ENCODE measurements at regions not wholly inside any gene's neighbourhood (a gene's known extent, or its start where the extent isn't known, plus 50 kb on each side); places are given as distances from the start of the nearest gene placed in this dataset.
"Not testable (repeated sequence)": the region's sequence is repeated elsewhere in the genome, so short reads cannot be mapped to it uniquely, and the experiment has no call there.

DNA sequence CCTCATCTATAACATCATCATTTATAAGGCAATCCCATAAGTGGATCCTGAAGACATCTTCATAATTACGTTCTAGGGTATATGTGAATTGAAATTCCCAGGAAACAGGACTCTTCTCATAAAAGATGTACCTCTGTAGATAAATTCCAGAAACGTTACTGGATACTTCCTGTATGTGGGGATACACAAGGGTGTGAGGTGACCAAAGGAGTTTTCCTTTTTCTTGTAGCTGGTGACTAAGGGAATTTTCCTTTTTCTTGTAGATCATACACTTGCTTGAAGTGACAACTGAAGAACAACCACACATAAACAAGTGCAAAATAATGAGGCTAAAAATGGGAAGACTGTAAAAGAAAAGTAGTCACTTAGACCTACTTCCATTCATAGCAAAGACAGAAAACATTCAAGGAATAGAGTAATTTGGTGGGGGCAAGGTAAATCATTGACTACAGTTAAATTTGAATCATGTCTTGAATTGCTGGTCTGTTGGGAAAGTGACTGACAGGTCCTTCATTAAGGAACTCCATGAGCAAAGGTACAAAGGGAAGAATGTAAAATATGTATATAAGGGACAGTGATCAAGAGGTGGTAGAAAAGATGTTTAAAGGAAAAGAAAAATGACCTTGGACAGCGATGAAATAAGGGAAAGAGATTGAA lies 53.2 kb upstream of the UBE2E3 start:
- DNase-seq (ENCODE audit: low read depth) = no peak

DNA sequence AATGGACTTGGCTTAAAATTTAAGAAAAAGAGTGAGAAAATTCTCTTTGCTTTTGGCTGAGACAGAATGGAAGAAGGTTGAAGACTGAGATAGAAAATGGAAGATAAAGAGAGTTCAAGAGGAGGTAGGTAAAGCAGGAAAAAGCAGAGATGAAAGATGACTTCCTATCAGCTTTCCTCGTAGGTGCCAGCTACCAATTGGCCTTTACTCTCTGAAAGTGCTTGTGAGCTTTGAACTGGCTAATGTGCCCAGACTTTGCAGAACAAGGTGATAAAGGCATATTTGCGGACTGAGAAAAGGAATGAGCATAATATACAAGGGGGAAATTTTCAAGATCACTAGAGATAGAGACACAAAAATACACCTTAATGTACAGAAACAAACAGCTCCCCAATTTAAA lies 54.7 kb upstream of the UBE2E3 start:
- DNase-seq (ENCODE audit: low read depth) = no peak

DNA sequence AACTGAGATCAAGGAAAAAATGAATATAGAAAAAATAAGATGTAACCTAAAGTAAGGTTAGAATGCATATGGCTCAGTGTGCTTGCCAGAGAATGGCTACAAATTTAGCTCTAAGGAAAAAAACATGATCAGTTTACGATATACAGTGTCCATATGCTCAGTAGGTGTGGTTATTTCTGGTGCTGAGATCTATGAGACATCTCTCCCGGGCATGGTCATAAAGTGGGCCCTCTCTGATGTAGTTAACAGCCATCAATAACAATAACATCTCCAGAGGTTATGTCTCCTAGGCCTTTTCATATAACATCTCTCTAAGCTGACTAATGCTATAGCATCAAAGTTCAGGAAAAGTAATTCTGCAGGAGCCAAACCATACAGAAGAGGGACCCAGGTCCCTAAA lies 56.3 kb upstream of the UBE2E3 start:
- DNase-seq (ENCODE audit: low read depth) = no peak

DNA sequence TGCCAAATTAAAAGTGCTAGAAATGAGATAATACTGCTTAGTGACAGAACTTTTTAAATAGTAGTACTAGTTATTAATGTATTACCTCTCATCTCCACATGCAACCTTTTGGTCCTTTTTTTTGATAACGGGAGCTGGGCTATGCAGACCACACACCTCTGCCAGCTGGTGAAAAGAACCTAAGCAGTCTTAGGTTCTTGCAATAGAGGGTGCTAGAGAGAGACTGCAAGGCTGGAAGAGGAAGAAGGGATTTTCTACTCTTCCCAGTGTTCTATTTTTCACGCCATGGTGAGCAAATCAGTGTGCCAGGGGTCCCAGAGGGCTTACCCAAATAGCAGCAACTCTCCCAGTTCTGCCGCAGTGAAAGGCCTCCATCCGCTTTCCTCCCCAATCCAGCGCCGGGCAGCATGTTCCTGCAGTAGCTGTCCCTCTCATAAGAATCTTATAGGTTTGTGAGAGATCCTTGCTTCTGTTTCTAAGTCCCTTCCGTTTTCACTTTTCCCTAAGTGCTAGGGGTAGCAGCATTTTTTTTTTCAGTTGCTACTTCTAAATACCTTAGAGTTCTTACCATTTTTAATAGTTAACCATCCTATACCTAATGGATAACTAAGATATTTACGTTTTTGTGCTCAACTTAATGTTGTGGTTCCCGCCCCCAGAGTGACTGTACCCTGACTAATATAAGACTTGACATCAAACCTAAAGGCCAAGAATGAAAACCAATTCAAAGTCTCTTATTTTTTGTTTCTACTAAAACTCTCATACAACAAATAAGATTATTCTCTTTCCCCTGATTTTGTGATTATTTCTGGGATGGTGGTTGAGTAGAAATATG lies 69.4 kb upstream of the UBE2E3 start:
- no peak for DNase-seq (ENCODE audit: low read depth)

DNA sequence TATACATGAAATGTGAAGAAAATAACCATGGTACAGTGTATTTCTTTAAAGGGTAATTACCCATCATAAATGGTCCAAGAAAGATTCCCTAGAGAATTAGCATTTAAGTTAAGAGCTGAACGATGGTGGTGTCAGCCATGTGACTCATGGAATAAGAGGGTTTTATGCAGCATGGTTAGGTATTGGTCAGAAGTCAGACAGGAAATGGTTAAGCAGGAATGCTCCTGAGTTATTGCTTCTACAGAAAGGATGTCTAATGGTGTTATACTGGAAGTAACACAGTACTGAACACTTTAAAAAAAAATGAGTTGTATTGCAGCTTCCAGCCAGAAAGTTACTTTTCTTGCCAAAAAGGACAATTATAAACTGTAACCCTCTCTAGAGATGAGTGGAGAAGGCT lies 72.7 kb upstream of the UBE2E3 start:
- peak; percentile 27 for DNase-seq (ENCODE audit: low read depth)

DNA sequence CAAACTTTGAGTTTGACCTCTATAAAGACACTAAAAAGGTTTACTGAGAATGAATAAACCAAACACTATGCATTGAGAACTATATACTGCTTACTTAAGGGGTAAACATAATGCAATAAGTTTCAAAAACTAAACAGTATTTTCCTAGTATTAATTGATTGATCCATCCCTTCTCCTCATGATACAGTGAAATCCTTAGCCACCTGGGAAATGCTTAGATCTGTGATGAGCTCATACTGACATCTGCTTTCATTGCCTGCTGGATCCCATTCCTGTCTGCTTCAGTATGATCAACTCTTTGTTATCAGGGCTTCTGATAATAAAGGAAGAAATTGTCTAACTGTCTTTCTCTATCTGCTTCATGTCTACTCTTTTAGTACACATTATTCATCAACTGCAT lies 74.9 kb upstream of the UBE2E3 start:
- DNase-seq (ENCODE audit: low read depth) = no peak

DNA sequence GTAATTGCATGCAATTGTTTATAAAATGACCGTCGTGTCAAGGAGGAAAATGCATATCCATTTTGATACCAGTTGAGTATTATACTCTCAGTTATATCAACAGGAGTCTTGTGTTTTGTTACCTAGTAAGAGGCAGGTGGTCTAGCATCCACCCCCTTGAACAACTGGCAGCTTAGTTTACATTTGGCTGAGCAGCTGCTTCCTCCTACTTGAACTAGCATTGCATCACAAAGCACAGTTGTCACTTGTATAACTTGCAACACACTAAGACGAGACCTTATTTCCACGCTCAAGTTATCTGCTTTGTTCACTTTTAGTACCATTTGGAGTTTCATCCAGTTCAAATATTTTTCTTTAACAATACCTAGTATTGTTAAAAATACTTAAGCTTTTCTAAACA lies 75.4 kb upstream of the UBE2E3 start:
- DNase-seq (ENCODE audit: low read depth) = no peak

DNA sequence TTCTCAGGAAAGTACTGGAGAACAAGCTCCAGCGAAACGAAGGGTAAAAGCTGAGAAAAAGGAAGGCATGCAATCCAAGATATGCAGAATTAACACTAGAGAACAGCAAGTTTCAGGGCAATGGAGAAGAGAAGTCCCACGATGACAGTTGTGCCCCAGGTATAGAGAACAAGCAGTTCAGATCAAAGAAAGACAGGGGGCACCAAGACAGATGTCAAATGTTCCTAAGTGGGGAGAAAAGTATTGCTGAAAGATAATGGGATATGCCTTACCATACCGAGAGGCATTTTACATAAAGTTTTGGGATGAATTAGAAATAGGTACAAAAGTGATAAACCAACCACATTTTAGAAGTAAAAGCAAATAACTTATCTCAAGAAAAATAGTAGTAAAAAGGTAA lies 79.1 kb upstream of the UBE2E3 start:
- DNase-seq (ENCODE audit: low read depth) = no peak

DNA sequence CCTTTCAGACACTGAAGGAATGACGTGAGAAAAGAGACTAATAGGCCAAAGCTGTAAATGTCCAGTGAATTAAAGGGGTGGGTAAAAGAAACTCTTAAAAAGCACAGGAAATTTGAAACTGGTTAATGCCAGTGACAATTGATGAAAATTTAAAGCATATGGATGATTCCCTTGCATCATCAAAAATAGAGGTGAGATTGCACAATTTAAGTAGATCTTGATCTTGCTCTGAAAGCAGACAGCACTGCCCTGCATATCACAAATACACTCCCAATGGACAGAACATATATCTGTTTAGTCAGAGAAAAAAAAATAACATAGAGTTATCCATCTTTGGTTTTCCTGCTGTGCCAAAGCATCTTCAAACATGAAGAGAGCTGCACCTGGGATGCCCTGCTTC lies 86.7 kb upstream of the UBE2E3 start:
- DNase-seq (ENCODE audit: low read depth) = no peak

DNA sequence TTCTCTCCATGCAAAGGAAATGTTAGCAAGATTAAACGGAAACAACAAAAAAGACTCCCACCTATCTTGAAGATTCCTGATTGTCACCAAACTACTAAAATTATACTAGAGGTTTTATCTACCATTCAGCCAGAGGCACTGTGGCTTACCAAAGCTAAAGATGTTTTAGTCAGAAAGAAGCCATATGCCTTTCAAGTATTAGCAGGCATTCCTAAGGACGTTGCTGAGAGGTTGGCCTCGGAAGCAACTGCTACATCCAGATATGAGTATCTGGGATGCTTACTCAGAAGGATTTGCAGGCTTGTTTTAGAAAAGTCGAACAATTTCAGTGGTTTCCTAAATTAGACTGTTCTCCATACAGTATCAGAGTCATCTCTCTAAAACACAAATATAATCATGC lies 88.3 kb upstream of the UBE2E3 start:
- DNase-seq (ENCODE audit: low read depth) = no peak

DNA sequence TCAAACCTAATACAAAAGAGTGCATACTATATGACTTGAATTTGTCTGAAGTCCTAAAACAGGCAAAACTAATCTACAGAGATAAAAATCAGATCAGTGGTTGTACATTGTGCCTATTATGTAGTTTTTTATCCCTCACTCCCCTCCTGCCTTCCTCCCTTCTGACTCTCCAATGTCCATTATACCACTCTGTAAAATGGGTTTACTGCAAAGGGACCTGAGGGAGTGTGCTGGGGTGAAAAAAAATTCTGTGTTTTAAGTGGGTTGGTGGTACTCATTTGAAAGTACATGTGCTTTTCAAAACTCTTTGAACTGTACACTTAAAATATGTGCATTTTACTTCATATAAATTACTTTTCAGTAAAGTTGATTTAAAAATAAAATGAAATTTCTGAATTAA lies 89.0 kb upstream of the UBE2E3 start:
- DNase-seq (ENCODE audit: low read depth) = no peak

DNA sequence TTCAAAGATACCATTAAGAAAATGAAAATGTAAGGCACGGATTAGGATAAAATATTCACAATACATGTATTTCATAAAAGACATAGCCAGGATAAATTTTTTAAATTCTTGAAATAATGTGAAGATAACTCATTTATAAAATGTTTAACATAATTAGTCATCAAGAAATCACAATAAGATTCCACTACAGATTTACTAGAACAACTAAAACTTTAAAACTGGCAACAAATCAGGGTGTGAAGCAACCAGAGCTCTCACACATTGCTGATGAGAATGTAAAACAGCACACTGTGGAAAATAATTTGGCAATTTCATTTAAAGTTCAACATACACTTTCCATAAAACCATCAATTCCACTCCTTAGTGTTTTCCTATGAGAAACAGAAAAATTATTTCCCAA lies 89.6 kb upstream of the UBE2E3 start:
- no peak for DNase-seq (ENCODE audit: low read depth)

DNA sequence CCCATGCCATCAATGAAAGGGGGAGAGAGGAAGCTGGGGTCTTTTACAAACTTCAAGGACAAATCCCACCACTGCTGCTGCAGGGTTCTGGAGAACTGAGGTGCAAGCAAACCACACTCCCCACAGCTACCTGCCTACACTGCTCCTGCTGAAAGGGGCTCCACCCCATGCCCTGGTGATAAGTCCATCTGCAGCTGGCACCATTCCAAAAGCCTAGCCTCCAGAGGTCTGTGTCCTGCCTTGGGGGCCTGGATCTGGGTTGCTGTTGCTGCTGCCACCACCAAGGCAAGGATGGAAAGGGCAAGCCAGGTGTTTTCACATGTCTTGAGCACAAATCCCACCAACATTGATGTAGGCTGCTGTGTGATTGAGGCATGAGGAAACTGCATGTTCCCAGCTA lies 97.4 kb upstream of the UBE2E3 start:
- DNase-seq (ENCODE audit: low read depth) = no peak

DNA sequence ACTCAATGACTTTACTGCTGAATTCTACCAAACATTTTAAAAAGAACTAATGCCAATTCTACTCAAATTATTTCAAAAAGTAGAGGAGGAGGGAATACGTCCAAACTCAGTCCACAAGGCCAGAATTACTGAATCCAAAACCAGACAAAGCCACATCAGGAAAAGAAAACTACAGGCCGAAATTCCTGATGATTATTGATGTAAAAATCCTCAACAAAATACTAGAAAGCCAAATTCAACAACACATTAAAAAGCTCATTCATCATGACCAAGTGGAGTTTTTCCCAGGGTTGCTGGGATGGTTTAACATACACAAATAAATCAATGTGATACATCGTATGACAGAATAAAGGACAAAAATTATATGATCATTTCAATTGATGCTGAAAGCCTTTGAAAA lies 103.9 kb upstream of the UBE2E3 start:
- DNase-seq (ENCODE audit: low read depth) = no peak

DNA sequence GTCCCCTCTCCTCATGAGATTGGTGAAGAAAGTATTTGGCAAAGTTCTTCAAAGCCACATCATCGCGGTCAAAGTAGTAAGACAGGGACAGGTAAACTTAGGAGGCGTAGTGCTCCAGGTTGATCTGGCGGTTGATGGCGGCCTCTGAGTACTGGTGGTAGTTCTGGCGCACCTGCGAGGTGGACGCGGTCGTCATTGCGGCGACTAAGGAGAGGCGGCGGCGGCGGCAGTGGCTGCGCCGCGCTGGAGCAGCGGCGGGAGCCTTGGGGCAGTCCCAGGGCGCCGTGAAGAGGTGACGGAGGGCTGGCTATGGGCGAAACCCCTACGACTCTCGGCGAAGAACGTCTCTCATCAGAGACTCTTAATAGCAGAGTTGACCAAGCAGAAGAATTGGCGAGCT lies 107.2 kb upstream of the UBE2E3 start:
- no peak for DNase-seq (ENCODE audit: low read depth)

DNA sequence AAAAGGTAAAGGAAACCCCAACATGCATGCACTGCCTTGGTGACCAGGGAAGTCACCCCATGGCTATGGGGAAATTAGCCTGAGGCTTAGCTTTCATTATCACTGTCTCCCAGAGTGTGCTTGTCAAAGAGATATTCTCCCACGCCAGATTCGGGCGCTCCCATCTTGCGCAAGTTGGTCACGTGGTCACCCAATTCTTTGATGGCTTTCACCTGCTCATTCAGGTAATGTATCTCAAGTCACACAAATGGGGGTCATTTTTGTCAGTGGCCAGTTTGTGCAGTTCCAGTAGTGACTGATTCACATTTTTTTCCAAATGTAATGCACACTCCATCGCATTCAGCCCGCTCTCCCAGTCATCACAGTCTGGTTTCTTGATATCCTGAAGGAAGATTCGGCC lies 107.6 kb upstream of the UBE2E3 start:
- not testable (repeated sequence) for DNase-seq (ENCODE audit: low read depth)

DNA sequence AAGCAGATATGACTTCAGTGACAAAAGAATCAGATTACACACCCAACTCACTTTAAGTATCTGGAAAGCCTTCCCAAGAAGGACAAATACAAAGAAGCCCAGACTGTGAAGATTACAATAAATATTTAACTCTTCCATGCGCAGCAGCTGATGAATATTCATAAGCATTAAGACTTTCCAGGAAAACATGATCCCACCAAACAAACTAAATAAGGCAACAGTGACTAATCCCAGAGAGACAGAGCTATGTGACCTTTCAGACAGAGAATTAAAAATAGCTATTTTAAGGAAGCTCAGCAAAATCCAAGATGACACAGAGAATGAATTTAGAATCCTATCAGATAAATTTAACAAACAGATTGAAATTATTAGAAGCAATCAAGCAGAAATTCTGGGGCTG lies 108.2 kb upstream of the UBE2E3 start:
- no peak for DNase-seq (ENCODE audit: low read depth)

DNA sequence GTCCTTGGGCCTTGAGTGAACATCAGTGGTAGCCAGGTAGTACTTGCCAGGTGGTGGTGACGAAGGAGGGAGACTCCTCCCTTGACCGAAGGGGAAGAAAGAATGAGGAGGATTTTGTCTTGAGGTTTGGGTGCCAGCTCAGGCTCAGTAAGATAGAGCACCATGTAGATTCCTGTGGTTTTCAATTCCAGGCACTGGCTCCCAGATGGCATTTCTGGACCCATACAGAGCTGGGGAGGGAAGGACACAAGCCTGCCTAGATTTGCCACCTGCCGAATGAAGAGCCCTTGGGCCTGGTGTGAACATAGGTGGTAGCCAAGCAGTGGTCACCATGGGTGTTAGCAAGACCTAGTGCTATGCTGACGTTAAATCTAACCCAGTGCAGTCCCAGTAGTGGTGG lies 108.8 kb upstream of the UBE2E3 start:
- DNase-seq (ENCODE audit: low read depth) = no peak

DNA sequence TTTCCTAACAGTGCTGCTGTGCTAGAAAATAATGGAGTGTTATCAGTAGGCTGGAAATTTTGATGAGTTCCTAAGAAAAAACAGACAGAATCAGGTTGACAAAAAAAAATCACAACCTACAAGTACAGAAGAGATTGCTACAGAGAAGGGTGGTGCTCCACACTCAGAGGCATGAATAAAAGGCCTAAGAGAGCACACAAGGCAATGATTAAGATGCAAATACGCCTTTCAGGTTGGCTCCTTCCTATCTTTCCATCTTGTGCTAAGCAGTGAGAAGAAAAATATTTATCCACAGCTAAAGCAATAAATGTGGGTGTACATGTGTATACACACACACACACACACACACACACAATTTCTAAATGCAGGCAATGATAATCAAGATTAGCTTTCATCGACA lies 130.6 kb upstream of the UBE2E3 start:
- DNase-seq (ENCODE audit: low read depth) = no peak

DNA sequence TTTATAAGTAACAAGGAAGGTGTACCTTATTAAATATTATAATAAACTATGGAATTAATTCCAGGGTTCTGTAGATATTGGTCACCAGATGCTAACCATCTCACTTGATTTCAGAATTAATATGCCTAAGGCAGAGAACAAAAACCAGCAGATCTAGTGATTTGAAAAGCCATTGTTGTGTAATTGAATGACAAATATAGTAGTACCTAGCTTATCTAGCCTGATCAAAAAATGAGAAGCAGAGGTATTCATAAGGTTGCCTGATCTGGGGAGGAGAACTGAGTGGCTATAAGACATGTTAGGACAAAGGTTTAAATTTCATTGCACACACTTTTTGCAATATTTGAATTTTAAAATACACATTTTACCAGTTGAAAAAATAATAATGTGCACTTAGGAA lies 132.0 kb upstream of the UBE2E3 start:
- no peak for DNase-seq (ENCODE audit: low read depth)

DNA sequence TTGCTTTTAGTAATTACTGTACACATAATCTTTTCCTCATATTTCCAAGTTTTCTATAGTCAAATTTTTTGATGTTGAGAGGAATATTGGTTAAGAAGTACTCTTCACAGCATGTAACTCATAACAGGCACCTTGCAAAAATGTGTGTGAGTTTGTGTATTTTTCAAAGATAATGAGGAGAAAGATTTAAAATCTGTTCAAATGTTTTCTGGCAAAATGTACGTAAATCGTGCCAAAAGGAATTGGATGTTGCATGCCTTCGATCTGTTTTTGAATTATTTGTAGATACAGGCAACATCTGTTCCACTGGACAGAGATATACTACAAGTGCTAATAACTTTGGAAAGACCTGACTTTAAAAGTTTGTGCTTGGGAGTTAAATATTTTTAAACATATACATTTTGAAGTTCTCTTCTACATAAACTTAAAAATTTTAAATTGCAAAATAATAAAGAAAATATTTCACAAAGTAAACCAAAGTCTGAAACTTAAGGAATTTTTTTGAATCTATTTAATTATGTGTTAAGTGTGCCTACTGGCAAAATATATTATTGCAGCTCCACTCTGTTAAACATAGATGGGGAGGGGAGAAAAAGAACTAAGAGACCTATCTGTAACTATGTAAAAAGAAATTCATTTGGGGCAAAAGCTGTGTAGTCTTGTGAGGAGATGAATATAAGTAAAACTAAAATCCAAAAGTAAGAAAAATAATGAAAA lies 133.5 kb upstream of the UBE2E3 start:
- DNase-seq (ENCODE audit: low read depth) = no peak

DNA sequence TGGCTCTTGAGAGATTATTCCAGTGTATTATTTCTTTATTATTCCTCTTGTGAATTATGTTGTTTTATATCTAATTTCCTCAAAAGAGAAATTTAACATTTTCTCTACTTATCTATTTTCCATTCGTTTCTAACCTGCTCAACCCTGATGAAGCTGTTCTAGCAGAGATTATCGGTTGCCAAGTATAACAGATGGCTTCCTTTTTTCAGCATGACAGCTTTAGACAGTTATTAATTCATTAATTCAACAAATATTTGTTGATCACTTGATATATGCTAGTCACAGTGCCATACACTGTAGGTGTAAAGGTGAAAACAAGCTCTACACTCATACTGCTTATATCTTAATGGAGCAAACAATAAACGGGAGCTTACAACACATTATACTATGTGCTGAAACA lies 137.9 kb upstream of the UBE2E3 start:
- no peak for DNase-seq (ENCODE audit: low read depth)

DNA sequence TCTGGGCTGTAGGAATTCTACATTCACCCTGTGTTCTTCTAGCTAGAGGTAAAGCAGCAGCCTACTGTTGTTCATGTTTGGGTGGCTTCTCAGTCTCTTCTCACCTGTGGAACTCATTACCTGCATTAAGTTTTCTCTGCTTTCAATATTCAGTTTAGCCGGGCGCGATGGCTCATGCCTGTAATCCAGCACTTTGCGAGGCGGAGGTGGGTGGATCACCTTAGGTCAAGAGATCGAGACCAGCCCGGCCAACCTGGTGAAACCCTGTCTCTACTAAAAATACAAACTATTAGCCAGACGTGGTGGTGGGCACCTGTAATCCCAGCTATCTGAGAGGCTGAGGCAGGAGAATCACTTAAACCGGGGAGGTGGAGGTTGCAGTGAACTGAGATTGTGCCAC lies 139.8 kb upstream of the UBE2E3 start:
- no peak for DNase-seq (ENCODE audit: low read depth)
